D721Med (cell line): ENCODE measurements at regions not wholly inside any gene's neighbourhood (a gene's known extent, or its start where the extent isn't known, plus 50 kb on each side); places are given as distances from the start of the nearest gene placed in this dataset.

Experiments used
- DNase-seq: peaks from one replicate; pipeline ENCODE4 v3.0.0; 2011; ENCODE audit warnings: low spot score; ENCODE audit not compliant: insufficient read length
- FAIRE-seq: peaks from 2 replicates; lab custom pipeline; 2011; peaks lifted over from hg19 to GRCh38; lab: Jason Lieb, UNC
- CTCF ChIP-seq: IDR thresholded peaks from 2 replicates; pipeline ENCODE4 v1.5.1; 2012; ENCODE audit warnings: mild to moderate bottlenecking, control low read depth; ENCODE audit not compliant: insufficient read depth; ENCODE audit errors: missing control alignments

- DNase-seq (no peak), FAIRE-seq (no peak)
- no peak for TF ChIP-seq CTCF
These were observed 373.5 kb upstream of the TBX3 start for GRCh38 chr12:115057445-115057844.

DNA sequence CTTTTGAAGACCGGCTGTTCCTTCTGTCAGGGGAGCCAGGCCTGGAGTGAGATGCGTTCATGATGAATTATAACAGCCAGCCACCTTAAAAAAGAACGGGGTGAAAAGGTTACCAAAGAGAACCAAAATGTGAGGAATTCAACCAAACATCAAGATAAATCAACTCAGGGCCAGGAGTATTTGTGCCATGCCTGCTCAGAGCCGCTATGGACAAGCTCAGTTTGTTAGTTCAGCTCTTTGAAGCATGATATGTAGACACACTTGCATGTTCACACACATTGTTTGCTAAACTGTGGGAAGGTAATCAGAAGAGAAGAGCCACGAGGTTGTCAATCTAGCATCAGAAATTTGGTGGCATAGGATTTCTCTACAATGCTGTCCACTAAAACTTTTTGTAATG lies 367.4 kb upstream of the TBX3 start:
- no peak for TF ChIP-seq CTCF
- no peak for FAIRE-seq

GRCh38 chr12:115049614-115050013 lies 365.6 kb upstream of the TBX3 start:
- no peak for FAIRE-seq
- DNase-seq = no peak
- no peak for TF ChIP-seq CTCF

More for the DNA sequence above, 367.4 kb upstream of the TBX3 start:
- no peak for DNase-seq

- FAIRE-seq = no peak
- TF ChIP-seq CTCF = no peak
- no peak for DNase-seq
These were observed 362.8 kb upstream of the TBX3 start for GRCh38 chr12:115046805-115047204.

- no peak for TF ChIP-seq CTCF
- DNase-seq = no peak
- FAIRE-seq = no peak
These were observed 360.1 kb upstream of the TBX3 start for GRCh38 chr12:115044073-115044472.

GRCh38 chr12:115043079-115043478 lies 359.1 kb upstream of the TBX3 start:
- TF ChIP-seq CTCF = no peak
- DNase-seq (no peak), FAIRE-seq (no peak)

- DNase-seq (no peak), FAIRE-seq (no peak)
- TF ChIP-seq CTCF = no peak
These were observed 358.4 kb upstream of the TBX3 start for GRCh38 chr12:115042341-115042740.
